ENCODE measurements at regions not wholly inside any gene's neighbourhood (a gene's known extent, or its start where the extent isn't known, plus 50 kb on each side); places are given as distances from the start of the nearest gene placed in this dataset.
"Not testable (repeated sequence)": the region's sequence is repeated elsewhere in the genome, so short reads cannot be mapped to it uniquely, and the experiment has no call there.

- DNase-seq (ENCODE audit: low read depth), result peak; percentile 2
Measured at GRCh38 chrX:83077606-83078005, 430.5 kb upstream of the POU3F4 start.

DNA sequence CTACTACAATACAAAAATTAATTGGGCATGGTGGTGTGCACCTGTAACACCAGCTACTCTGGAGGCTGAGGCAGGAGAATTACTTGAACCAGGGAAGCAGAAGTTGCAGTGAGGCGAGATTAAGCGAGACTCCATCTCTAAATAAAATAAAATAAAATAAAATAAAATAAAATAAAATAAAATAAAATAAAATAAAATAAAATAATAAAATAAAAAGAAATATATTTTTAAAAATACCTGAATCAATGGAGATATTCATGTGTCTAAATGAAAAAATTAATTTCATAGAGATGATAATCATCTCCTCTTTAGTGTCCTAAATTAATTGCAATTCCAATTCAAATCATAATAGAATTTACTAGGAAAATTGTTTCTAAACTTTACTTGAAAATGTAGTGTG lies 406.1 kb upstream of the POU3F4 start:
- DNase-seq (ENCODE audit: low read depth), result no peak

- DNase-seq (ENCODE audit: low read depth), result no peak
Measured at GRCh38 chrX:83108278-83108677, 399.8 kb upstream of the POU3F4 start.

- peak; percentile 42 for DNase-seq (ENCODE audit: low read depth)
Measured at GRCh38 chrX:83145876-83146275, 362.2 kb upstream of the POU3F4 start.

DNA sequence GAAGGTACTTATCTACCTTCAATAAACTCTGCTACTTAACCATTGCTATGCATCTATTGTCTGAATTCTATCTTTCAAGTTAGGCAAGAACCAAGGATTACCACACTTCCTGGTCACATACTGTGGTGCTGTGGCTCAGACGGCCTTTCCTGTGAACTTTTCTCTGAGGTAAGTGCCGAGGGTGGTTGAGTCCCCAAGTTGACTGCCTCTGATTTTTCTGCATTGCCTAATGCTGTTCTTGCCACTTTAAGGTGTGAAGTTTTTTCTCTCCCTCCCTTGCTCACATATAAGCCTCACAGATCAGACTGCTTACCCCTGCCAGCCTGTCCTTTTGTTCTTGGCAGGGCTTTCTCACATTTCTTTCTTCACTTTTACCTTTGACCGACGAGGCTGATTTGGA lies 348.0 kb upstream of the POU3F4 start:
- no peak for DNase-seq (ENCODE audit: low read depth)

DNA sequence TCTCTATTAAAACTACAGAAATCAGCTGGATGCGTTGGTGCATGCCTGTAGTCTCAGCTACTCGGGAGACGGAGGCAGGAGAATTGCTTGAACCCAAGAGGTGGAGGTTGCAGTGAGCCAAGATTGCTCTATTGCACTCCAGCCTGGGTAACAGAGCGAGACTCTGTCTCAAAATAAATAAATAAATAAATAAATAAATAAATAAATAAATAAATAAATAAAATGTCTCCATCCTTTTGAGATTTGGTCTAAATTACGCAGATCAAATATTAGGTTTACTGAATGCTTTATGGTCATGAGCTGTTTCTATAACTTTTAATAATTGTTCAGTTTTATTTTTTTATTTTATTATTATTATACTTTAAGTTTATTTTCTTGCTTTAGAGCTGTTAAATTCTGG lies 344.0 kb upstream of the POU3F4 start:
- not testable (repeated sequence) for DNase-seq (ENCODE audit: low read depth)

DNA sequence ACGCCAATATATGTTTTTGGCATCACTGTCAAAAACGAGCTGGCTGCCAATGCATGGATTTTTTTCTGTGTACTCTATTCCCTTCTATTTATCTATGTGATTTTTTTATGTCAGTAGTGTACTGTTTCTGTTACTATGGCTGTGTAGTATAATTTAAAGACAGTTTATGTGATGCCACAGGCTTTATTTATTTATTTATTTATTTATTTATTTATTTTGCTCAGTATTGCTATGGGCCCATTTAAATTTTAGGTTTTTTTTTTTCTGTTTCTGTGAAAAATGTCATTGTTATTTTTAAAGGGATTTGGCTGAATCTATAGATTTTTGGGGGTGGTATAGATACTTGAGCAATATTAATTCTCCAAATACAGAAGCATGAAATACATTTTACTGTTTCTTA lies 338.4 kb upstream of the POU3F4 start:
- no peak for DNase-seq (ENCODE audit: low read depth)

- DNase-seq (ENCODE audit: low read depth), result no peak
Measured at GRCh38 chrX:83185010-83185409, 323.1 kb upstream of the POU3F4 start.

GRCh38 chrX:83185887-83186286 lies 322.2 kb upstream of the POU3F4 start:
- no peak for DNase-seq (ENCODE audit: low read depth)

DNA sequence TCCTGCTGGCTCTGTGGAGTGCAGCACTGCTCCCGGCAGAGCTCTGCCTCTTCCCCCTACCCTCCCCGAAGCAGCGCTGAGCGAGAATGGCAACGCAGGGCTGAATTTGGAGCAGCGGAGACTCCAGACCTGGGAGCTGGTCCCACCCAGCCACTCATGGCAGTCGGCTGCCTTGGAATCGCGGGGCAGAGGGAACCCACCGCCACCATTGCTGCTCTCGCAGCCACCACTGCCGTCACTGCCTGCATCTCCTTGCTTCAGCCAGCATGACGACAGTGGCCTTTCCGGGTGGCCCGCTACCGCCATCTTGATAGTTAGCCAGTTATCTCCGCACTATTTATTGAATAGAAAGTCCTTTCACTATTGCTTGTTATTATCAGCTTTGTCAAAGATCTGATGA lies 321.5 kb upstream of the POU3F4 start:
- no peak for DNase-seq (ENCODE audit: low read depth)

Measured in LHCN-M2 (cell line).